PC-9 (cell line): ENCODE measurements at regions not wholly inside any gene's neighbourhood (a gene's known extent, or its start where the extent isn't known, plus 50 kb on each side); places are given as distances from the start of the nearest gene placed in this dataset.

ENCODE experiments used
- BruUV-seq: library from RNA; stranded (reverse); fragments of 400-500 nt; replicated peaks from 2 replicates; lab custom pipeline; 2021; lab: Mats Ljungman, UMichigan
- CTCF ChIA-PET: fragments of 300-600 bp; sonication (Branson Sonifier 250); formaldehyde crosslinking; loops from one replicate; lab custom pipeline; 2022; ENCODE audit warnings: antibody characterized with exemption; lab: Charles Lee
- POLR2A ChIA-PET: fragments of 300-600 bp; sonication (Branson Sonifier 250); formaldehyde crosslinking; loops from one replicate; lab custom pipeline; 2022; ENCODE audit warnings: antibody characterized with exemption; ENCODE audit not compliant: unreplicated experiment; lab: Charles Lee
- DNase-seq, 2 experiments: peaks; one replicate each; pipeline versions ENCODE4 v3.0.0 to v3.0.0-alpha.2; 2015 to 2022; ENCODE audit warnings: mixed read lengths in 1 of 2
- H2AFZ ChIP-seq: fragments of 200-600 bp; sonication (generic); 2 replicates; pipeline ENCODE4 v1.8.1; 2017; ENCODE audit warnings: antibody characterized with exemption
- H3F3A ChIP-seq: fragments of 200-600 bp; sonication (generic); 2 replicates; pipeline ENCODE4 v1.8.1; 2017; ENCODE audit warnings: antibody characterized with exemption, mild to moderate bottlenecking, low read depth; ENCODE audit not compliant: insufficient read depth
- H3K27ac ChIP-seq: fragments of 200-600 bp; sonication (generic); 2 replicates; pipeline ENCODE4 v1.6.1; 2016; ENCODE audit warnings: mixed run types
- H3K27me3 ChIP-seq: fragments of 200-600 bp; sonication (generic); 2 replicates; pipeline ENCODE4 v1.6.1; 2016; ENCODE audit warnings: low read depth, mixed run types; ENCODE audit not compliant: insufficient read depth
- H3K36me3 ChIP-seq: fragments of 200-600 bp; sonication (generic); 2 replicates; pipeline ENCODE4 v1.6.1; 2016; ENCODE audit warnings: low read depth, mixed run types
- H3K4me1 ChIP-seq: fragments of 200-600 bp; sonication (generic); replicated peaks from 2 replicates; pipeline ENCODE4 v1.6.1; 2016; ENCODE audit warnings: mixed run types; ENCODE audit not compliant: insufficient read depth
- H3K4me2 ChIP-seq: fragments of 200-600 bp; sonication (generic); 2 replicates; pipeline ENCODE4 v1.6.1; 2017; ENCODE audit warnings: mixed run types
- H3K4me3 ChIP-seq: fragments of 200-600 bp; sonication (generic); 2 replicates; pipeline ENCODE4 v1.6.1; 2016; ENCODE audit warnings: mixed run types
- H3K79me2 ChIP-seq: fragments of 200-600 bp; sonication (generic); 2 replicates; pipeline ENCODE4 v1.6.1; 2017; ENCODE audit warnings: low read depth, mixed run types
- H3K9me2 ChIP-seq: fragments of 200-600 bp; sonication (generic); 2 replicates; pipeline ENCODE4 v1.8.1; 2017; ENCODE audit warnings: mild to moderate bottlenecking; ENCODE audit not compliant: insufficient read depth
- H3K9me3 ChIP-seq: fragments of 200-600 bp; sonication (generic); 2 replicates; pipeline ENCODE4 v1.8.1; 2016; ENCODE audit warnings: low read depth; ENCODE audit not compliant: insufficient read depth
- H4K20me1 ChIP-seq: fragments of 200-600 bp; sonication (generic); 2 replicates; pipeline ENCODE4 v1.8.1; 2017; ENCODE audit not compliant: insufficient read depth
- CTCF ChIP-seq: fragments of 200-600 bp; sonication (generic); conservative IDR thresholded peaks from 2 replicates; pipeline ENCODE4 v1.6.1; 2017; ENCODE audit warnings: mixed run types, antibody characterized with exemption, mild to moderate bottlenecking, moderate library complexity
- EZH2 ChIP-seq: fragments of 200-600 bp; sonication (generic); IDR thresholded peaks from 2 replicates; pipeline ENCODE4 v1.8.0; 2017; ENCODE audit warnings: antibody characterized with exemption, low read depth
- intact Hi-C: fragments of 100-400 bp; cut with micrococcal nuclease; formaldehyde crosslinking; loops from one replicate; pipeline ENCODE4 v1.10.0; 2022; ENCODE audit not compliant: unreplicated experiment

DNA sequence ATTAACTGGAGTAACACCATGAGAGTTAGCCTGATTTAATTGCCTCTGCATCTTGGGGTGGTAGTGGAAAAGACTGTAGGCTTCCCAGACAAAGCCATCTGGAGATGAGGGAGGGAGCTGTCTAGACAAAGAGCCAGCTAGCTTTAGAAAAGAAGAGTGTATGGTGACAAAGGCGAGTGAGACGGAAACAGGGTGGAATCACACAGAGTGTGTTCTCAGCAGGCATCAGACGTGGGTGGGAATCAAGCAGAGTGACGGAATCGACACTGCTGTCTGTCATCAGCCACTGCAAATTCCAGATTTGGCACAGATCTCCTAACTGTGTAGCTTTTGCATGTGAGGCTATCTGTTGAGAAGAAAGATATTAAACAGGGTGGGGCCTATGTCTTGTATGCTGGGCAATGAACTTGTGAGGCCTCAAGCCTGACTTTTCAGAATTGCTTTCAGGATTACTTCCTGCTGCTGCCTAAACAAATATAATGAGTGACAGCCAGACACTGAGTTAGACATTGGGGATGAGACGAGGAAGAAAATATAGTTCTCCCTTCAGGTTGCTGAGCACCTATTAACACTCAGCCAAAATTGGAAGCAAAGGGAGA, 236.5 kb upstream of the GRIP1 start:
- no peaks in the 10 kb centered on the region for H3K79me2 ChIP-seq
- DNase-seq = no peak
- intact Hi-C loops = no loop called here
- H3K9me2 ChIP-seq = no peaks in the 10 kb centered on the region
- BruUV-seq = no TSS peak
- no peaks in the 10 kb centered on the region for H3K9me3 ChIP-seq
- ChIA-PET CTCF (no interaction called here), POLR2A (no interaction called here)
- no peaks in the 10 kb centered on the region; the same call in 1 of the 2 replicates for H4K20me1 ChIP-seq
- no peaks in the 10 kb centered on the region for H3F3A ChIP-seq
- H3K27ac ChIP-seq = no peak overlapping the region
- H3K4me1 ChIP-seq = no peaks in the 10 kb centered on the region
- TF ChIP-seq CTCF = no peak
- no peak for TF ChIP-seq EZH2
- H3K4me3 ChIP-seq = no peak overlapping the region
- no peaks in the 10 kb centered on the region for H3K27me3 ChIP-seq
- no peaks in the 10 kb centered on the region for H3K36me3 ChIP-seq
- no peak overlapping the region for H3K4me2 ChIP-seq
- no peak overlapping the region for H2AFZ ChIP-seq

GRCh38 chr12:66916189-66916588, 237.3 kb upstream of the GRIP1 start:
- no peaks in the 10 kb centered on the region for H3K9me3 ChIP-seq
- H3K4me1 ChIP-seq = no peaks in the 10 kb centered on the region
- no peak for TF ChIP-seq EZH2
- no peaks in the 10 kb centered on the region for H3F3A ChIP-seq
- H3K79me2 ChIP-seq = no peaks in the 10 kb centered on the region
- H3K27ac ChIP-seq = no peak overlapping the region
- no peak overlapping the region for H2AFZ ChIP-seq
- no peaks in the 10 kb centered on the region for H3K27me3 ChIP-seq
- ChIA-PET CTCF (no interaction called here), POLR2A (no interaction called here)
- H4K20me1 ChIP-seq = no peaks in the 10 kb centered on the region; the same call in 1 of the 2 replicates
- no peak overlapping the region for H3K4me3 ChIP-seq
- H3K9me2 ChIP-seq = no peaks in the 10 kb centered on the region
- no peak for DNase-seq
- H3K36me3 ChIP-seq = no peaks in the 10 kb centered on the region
- BruUV-seq = no TSS peak
- no peak overlapping the region for H3K4me2 ChIP-seq
- intact Hi-C loops = no loop called here

DNA sequence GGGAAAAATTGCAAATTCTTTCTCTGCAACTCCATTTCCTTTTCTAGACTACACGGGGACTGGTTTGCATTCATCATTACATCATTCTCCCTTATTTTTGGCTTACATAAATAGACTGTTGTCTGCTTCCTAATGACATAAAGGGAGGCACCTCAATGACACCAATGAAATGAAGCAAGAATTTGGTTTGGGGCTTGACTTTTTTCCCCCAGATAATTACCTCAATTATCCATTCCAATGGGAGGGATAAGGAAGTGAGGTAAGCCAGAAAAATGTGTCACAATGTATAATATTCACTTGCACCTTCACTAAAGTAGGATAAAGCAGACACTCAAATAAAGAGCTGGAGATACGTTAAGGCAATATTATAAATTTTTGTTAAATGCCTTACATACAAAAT, 240.6 kb upstream of the GRIP1 start:
- no peaks in the 10 kb centered on the region for H3K9me2 ChIP-seq
- H3K4me3 ChIP-seq = no peak overlapping the region
- no peaks in the 10 kb centered on the region for H3K9me3 ChIP-seq
- ChIA-PET POLR2A (interaction anchor here (0.6 kb wide), 1 partner anchor 13 kb away, joined by 3 read pairs; no protein-coding TSS in a partner anchor), CTCF (no interaction called here)
- H3K27me3 ChIP-seq = no peaks in the 10 kb centered on the region
- H2AFZ ChIP-seq = no peak overlapping the region
- H3K36me3 ChIP-seq = no peaks in the 10 kb centered on the region
- H3K79me2 ChIP-seq = no peaks in the 10 kb centered on the region
- intact Hi-C loops = no loop called here
- no TSS peak for BruUV-seq
- H3K27ac ChIP-seq = no peak overlapping the region
- H3K4me2 ChIP-seq = no peak overlapping the region
- no peaks in the 10 kb centered on the region for H3F3A ChIP-seq
- TF ChIP-seq CTCF (no peak), EZH2 (no peak)
- H4K20me1 ChIP-seq = no peaks in the 10 kb centered on the region; the same call in 1 of the 2 replicates
- no peak for DNase-seq
- H3K4me1 ChIP-seq = no peaks in the 10 kb centered on the region

DNA sequence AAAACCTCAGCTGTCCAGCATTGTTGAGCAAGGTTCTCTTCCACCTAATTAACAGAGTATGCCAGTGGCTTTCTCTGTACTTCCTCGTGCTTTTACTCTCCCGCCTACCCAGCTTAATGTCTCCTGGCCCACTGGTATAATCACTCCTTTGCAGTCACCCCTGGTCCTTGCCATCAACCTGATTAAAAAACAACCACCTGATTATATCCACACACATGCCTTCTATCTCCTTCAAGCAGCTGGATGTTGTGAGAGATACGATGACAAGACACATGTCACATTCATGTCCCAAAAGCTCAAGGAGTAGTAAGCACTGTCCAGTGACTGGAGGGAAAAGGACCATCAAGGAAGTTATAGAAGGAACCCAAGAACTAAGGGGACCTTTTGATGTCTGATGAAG, 241.3 kb upstream of the GRIP1 start:
- no peak overlapping the region for H3K27ac ChIP-seq
- H3K4me1 ChIP-seq = no peaks in the 10 kb centered on the region
- no peaks in the 10 kb centered on the region for H3K36me3 ChIP-seq
- no peak overlapping the region for H2AFZ ChIP-seq
- no peak for DNase-seq
- no TSS peak for BruUV-seq
- no peak for TF ChIP-seq CTCF
- TF ChIP-seq EZH2 = no peak
- intact Hi-C loops = no loop called here
- POLR2A ChIA-PET = interaction anchor here (0.6 kb wide), 1 partner anchor 12 kb away, joined by 3 read pairs; no protein-coding TSS in a partner anchor
- H3F3A ChIP-seq = no peaks in the 10 kb centered on the region
- no peaks in the 10 kb centered on the region for H3K79me2 ChIP-seq
- H4K20me1 ChIP-seq = no peaks in the 10 kb centered on the region
- no peaks in the 10 kb centered on the region for H3K9me2 ChIP-seq
- no peaks in the 10 kb centered on the region for H3K9me3 ChIP-seq
- CTCF ChIA-PET = no interaction called here
- no peak overlapping the region for H3K4me3 ChIP-seq
- H3K27me3 ChIP-seq = no peaks in the 10 kb centered on the region
- H3K4me2 ChIP-seq = no peak overlapping the region
